T-cell (primary cell): ENCODE measurements at regions not wholly inside any gene's neighbourhood (a gene's known extent, or its start where the extent isn't known, plus 50 kb on each side); places are given as distances from the start of the nearest gene placed in this dataset.

ENCODE experiments used
- ATAC-seq, 4 experiments: fragments of 200-7000 bp in 3 of 4; fragments of 150-1000 bp in 1 of 4; cut with Tn5 transposase; replicated peaks in 1 of 4; 1 replicate in 3 of 4; 2 replicates in 1 of 4; pipeline ENCODE4 v1.10.0; 2021; ENCODE audit warnings: moderate library complexity in 3 of 4, mild to moderate bottlenecking in 2 of 4, moderate number of reproducible peaks in 1 of 4
- CTCF ChIA-PET, 2 donors: fragments of 300-600 bp; sonication (Branson Sonifier 250); formaldehyde crosslinking; loops; one replicate each; lab custom pipeline; 2022; ENCODE audit warnings: antibody characterized with exemption in 2 of 2; lab: Charles Lee
- POLR2A ChIA-PET, 2 donors: fragments of 300-600 bp; sonication (Branson Sonifier 250); formaldehyde crosslinking; loops; one replicate each; lab custom pipeline; 2022; ENCODE audit warnings: antibody characterized with exemption in 2 of 2; lab: Charles Lee
- DNase-seq, 35 experiments: peaks; one replicate each; pipeline versions ENCODE4 v3.0.0 to v3.0.0-alpha.2; 2013 to 2023
- H3K27ac ChIP-seq: one replicate; pipeline ENCODE4 v1.5.1; 2013; ENCODE audit warnings: low read length
- H3K27me3 ChIP-seq, 2 experiments: replicated peaks in 1 of 2; 1 replicate in 1 of 2; 2 replicates in 1 of 2; pipeline versions ENCODE4 v1.6.1 to v1.7.0; 2013; ENCODE audit warnings: low read length in 1 of 2, mixed read lengths in 1 of 2; ENCODE audit not compliant: control insufficient read depth in 2 of 2, insufficient read depth in 2 of 2; ENCODE audit errors: extremely low read depth in 1 of 2
- H3K36me3 ChIP-seq, 2 donors: 1 replicate in 1 of 2; 2 replicates in 1 of 2; pipeline versions ENCODE4 v1.6.1 to v1.7.0; 2013; ENCODE audit warnings: low read length in 1 of 2; ENCODE audit not compliant: control insufficient read depth in 2 of 2, insufficient read depth in 1 of 2; ENCODE audit errors: extremely low read depth in 1 of 2
- H3K4me1 ChIP-seq, 2 experiments: 1 replicate in 1 of 2; 2 replicates in 1 of 2; pipeline versions ENCODE4 v1.6.1 to v1.7.0; 2013; ENCODE audit warnings: low read length in 2 of 2, mixed read lengths in 1 of 2; ENCODE audit not compliant: insufficient read depth in 2 of 2, control insufficient read depth in 1 of 2; ENCODE audit errors: extremely low read depth in 1 of 2
- H3K4me3 ChIP-seq, 2 donors: 1 replicate in 1 of 2; 2 replicates in 1 of 2; pipeline versions ENCODE4 v1.5.1 to v1.7.0; 2013; ENCODE audit warnings: mild to moderate bottlenecking in 2 of 2, low read length in 1 of 2, moderate library complexity in 1 of 2; ENCODE audit not compliant: control insufficient read depth in 1 of 2; ENCODE audit errors: extremely low read depth in 1 of 2
- H3K9me3 ChIP-seq: 2 replicates; pipeline ENCODE4 v1.7.0; 2013
- H3K27ac Mint-ChIP-seq, 2 donors: one replicate each; pipeline ENCODE4 v1.8.0; 2020 to 2021; ENCODE audit warnings: mild to moderate bottlenecking in 2 of 2, mixed read lengths in 2 of 2
- H3K27me3 Mint-ChIP-seq, 2 donors: one replicate each; pipeline ENCODE4 v1.8.0; 2021 to 2022; ENCODE audit warnings: mixed read lengths in 2 of 2
- H3K36me3 Mint-ChIP-seq: one replicate; pipeline ENCODE4 v1.8.0; 2021; ENCODE audit warnings: mixed read lengths
- H3K4me1 Mint-ChIP-seq, 3 donors: one replicate each; pipeline ENCODE4 v1.8.0; 2020 to 2022; ENCODE audit warnings: mixed read lengths in 3 of 3, mild to moderate bottlenecking in 1 of 3
- H3K4me3 Mint-ChIP-seq, 3 donors: one replicate each; pipeline ENCODE4 v1.8.0; 2020 to 2022; ENCODE audit warnings: mild to moderate bottlenecking in 3 of 3, mixed read lengths in 3 of 3, moderate library complexity in 3 of 3
- H3K9me3 Mint-ChIP-seq, 3 donors: one replicate each; pipeline ENCODE4 v1.8.0; 2020 to 2022; ENCODE audit warnings: mixed read lengths in 3 of 3
- WGBS: methylation state at CpG from one replicate; pipeline ENCODE4 v1.1.5; 2013; ENCODE audit warnings: missing lambda C conversion rate; ENCODE audit not compliant: insufficient coverage; 5-methylcytosine and 5-hydroxymethylcytosine counted together

DNA sequence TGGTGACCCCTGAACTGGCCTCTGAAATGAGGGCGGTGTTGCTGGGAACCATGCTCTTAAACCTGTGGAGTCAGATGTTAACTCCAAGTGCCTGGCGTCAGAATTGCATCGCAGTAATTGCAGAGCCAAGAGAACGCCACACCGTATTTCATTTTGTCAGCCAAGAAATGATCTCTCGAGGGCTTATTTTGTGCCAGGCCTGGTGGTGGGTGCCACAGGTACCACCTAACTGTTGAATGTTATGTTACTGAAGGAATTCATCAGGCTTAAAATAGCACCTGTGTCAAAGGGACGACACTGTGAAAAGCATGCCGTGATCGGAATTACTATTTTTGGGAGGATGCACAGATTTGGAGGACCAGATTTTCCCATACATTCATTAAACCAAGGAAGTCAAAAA, 51.9 kb upstream of the BAIAP2L1 start:
- H3K9me3 ChIP-seq, result no peaks in the 10 kb centered on the region
- H3K27ac ChIP-seq, result no peak overlapping the region
- ATAC-seq (no peak), DNase-seq (no peak)
- Mint-ChIP-seq H3K36me3 (no peaks in the 10 kb centered on the region), H3K27me3 (no peaks in the 10 kb centered on the region), H3K4me3 (no peak overlapping the region), H3K9me3 (peaks cover 0 to 13% (median 7%) of the 10 kb centered on the region in 3 donors), H3K4me1 (no peaks in the 10 kb centered on the region), H3K27ac (no peak overlapping the region)
- H3K4me1 ChIP-seq, result no peaks in the 10 kb centered on the region
- ChIA-PET CTCF (no interaction called here), POLR2A (interaction anchor here in 1 of 2 donors (0.6 kb wide), 1 partner anchor 1087 kb away, joined by 5 read pairs; no protein-coding TSS in a partner anchor)
- WGBS, result 94% methylated on average over 6 of the region's 9 CpGs
- H3K27me3 ChIP-seq, result peaks cover 0 to under 1% of the 10 kb centered on the region in 2 experiments
- no peaks in the 10 kb centered on the region for H3K36me3 ChIP-seq
- no peak overlapping the region for H3K4me3 ChIP-seq
